GM23338 (cell line): ENCODE measurements at regions not wholly inside any gene's neighbourhood (a gene's known extent, or its start where the extent isn't known, plus 50 kb on each side); places are given as distances from the start of the nearest gene placed in this dataset.

Source experiments
- ATAC-seq: fragments of 200-7000 bp; cut with Tn5 transposase; 3 replicates; pipeline ENCODE4 v1.9.1; 2020
- DNase-seq: peaks from one replicate; pipeline ENCODE4 v3.0.0-alpha.2; 2015; ENCODE audit warnings: low spot score
- H2AFZ ChIP-seq: fragments of 200-600 bp; sonication (generic); 2 replicates; pipeline ENCODE4 v1.8.0; 2016; ENCODE audit warnings: antibody characterized with exemption, mild to moderate bottlenecking, moderate library complexity
- H3F3A ChIP-seq: fragments of 200-600 bp; sonication (generic); replicated peaks from 2 replicates; pipeline ENCODE4 v1.8.0; 2017; ENCODE audit warnings: antibody characterized with exemption, mixed run types, low read depth
- H3K27ac ChIP-seq: fragments of 200-600 bp; sonication (generic); 2 replicates; pipeline ENCODE4 v1.6.1; 2016; ENCODE audit warnings: low read depth
- H3K27me3 ChIP-seq: fragments of 200-600 bp; sonication (generic); 2 replicates; pipeline ENCODE4 v1.8.0; 2016; ENCODE audit warnings: mild to moderate bottlenecking, mixed run types, moderate library complexity; ENCODE audit not compliant: insufficient read depth
- H3K36me3 ChIP-seq: fragments of 200-600 bp; sonication (generic); 2 replicates; pipeline ENCODE4 v1.8.0; 2016; ENCODE audit warnings: mild to moderate bottlenecking; ENCODE audit not compliant: insufficient read depth
- H3K4me1 ChIP-seq: fragments of 200-600 bp; sonication (generic); 2 replicates; pipeline ENCODE4 v1.8.0; 2016; ENCODE audit warnings: mild to moderate bottlenecking, moderate library complexity; ENCODE audit not compliant: insufficient read depth
- H3K4me2 ChIP-seq: fragments of 200-600 bp; sonication (generic); 2 replicates; pipeline ENCODE4 v1.7.1; 2017; ENCODE audit warnings: mixed run types
- H3K4me3 ChIP-seq: fragments of 200-600 bp; sonication (generic); 2 replicates; pipeline ENCODE4 v1.6.1; 2016; ENCODE audit warnings: mixed run types
- H3K79me2 ChIP-seq: fragments of 200-600 bp; sonication (generic); replicated peaks from 2 replicates; pipeline ENCODE4 v1.8.0; 2017; ENCODE audit warnings: mild to moderate bottlenecking; ENCODE audit not compliant: insufficient read depth
- H3K9me2 ChIP-seq: fragments of 200-600 bp; sonication (generic); 2 replicates; pipeline ENCODE4 v1.8.0; 2017; ENCODE audit not compliant: insufficient read depth
- H4K20me1 ChIP-seq: fragments of 200-600 bp; sonication (generic); replicated peaks from 2 replicates; pipeline ENCODE4 v1.8.0; 2017; ENCODE audit warnings: mild to moderate bottlenecking; ENCODE audit not compliant: insufficient read depth
- H3K27ac Mint-ChIP-seq: 2 replicates; pipeline ENCODE4 v1.8.0; 2020; ENCODE audit warnings: inconsistent platforms, mild to moderate bottlenecking, moderate library complexity, mixed read lengths
- H3K27me3 Mint-ChIP-seq: 3 replicates; pipeline ENCODE4 v1.8.0; 2022; ENCODE audit warnings: low read depth, mild to moderate bottlenecking, moderate library complexity, mixed read lengths, inconsistent platforms; ENCODE audit not compliant: insufficient read depth, poor library complexity
- H3K36me3 Mint-ChIP-seq: 3 replicates; pipeline ENCODE4 v1.8.0; 2021; ENCODE audit warnings: low read depth, mild to moderate bottlenecking, inconsistent platforms, moderate library complexity, mixed read lengths
- H3K4me1 Mint-ChIP-seq: 3 replicates; pipeline ENCODE4 v1.8.0; 2020; ENCODE audit warnings: mild to moderate bottlenecking, inconsistent platforms, mixed read lengths
- H3K4me3 Mint-ChIP-seq: 3 replicates; pipeline ENCODE4 v1.8.0; 2021; ENCODE audit warnings: moderate library complexity, mild to moderate bottlenecking, inconsistent platforms, mixed read lengths
- H3K9me3 Mint-ChIP-seq: 3 replicates; pipeline ENCODE4 v1.8.0; 2020; ENCODE audit warnings: moderate library complexity, mild to moderate bottlenecking, inconsistent platforms, mixed read lengths
- CREB1 ChIP-seq: fragments of 250-450 bp; sonication (Bioruptor Pico); IDR thresholded peaks from 2 replicates; pipeline ENCODE4 v1.5.0; 2020; ENCODE audit warnings: low read depth, mild to moderate bottlenecking, moderate library complexity
- REST ChIP-seq: IDR thresholded peaks from one replicate; pipeline ENCODE4 v1.6.1; 2018; ENCODE audit warnings: antibody characterized with exemption; ENCODE audit not compliant: unreplicated experiment
- ZNF331 ChIP-seq: fragments of 250-450 bp; sonication (Bioruptor Pico); IDR thresholded peaks from 2 replicates; pipeline ENCODE4 v1.5.0; 2020; ENCODE audit warnings: low read depth, mild to moderate bottlenecking, moderate library complexity
- ZNF462 ChIP-seq: fragments of 250-450 bp; sonication (Bioruptor Pico); IDR thresholded peaks from 2 replicates; pipeline ENCODE4 v1.5.0; 2020; ENCODE audit warnings: mild to moderate bottlenecking, moderate library complexity

DNA sequence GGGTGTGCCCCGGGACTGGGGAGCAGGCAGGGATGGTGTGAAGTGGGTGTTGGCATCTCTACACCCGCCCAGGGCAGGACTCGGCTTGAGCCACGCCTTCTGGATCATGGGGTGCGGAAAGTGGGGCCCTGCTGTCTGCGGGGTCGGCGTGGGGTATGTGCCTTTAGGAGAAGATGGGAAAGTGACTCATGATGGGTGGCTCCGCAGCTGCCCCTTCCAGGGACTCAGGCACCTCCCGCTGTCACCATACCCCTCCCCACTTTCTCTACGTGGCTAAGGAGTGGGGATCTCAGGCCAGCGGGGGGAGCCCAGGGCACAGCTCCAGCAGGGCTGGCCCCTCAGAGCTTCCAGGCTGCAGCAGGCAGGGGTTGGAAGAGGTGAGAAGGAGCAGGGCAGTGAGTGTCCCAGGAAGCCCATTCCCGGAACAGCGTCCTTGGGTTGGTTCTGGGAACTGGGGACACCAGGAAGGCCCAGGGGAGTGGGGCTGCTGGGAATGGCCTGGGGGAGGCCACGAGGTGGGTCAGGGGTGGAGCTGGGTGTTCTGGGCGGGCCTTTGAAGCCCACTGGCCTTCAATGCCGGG is 102.9 kb upstream of the FGF3 start (continued):
- TF ChIP-seq ZNF462 (CRISPR knock-in tag) (no peak), ZNF331 (CRISPR knock-in tag) (no peak)

GRCh38 chr11:69922596-69923111 is 103.4 kb upstream of the FGF3 start:
- Histone ChIP-seq H3K4me2 (no peak overlapping the region), H3K79me2 (no peaks in the 10 kb centered on the region), H3K9me2 (no peaks in the 10 kb centered on the region), H3K27me3 (peaks cover 7% of the 10 kb centered on the region; the same call in 1 of the 2 replicates), H3K4me3 (no peak overlapping the region), H3K27ac (no peak overlapping the region), H4K20me1 (no peaks in the 10 kb centered on the region), H3F3A (no peaks in the 10 kb centered on the region), H3K4me1 (no peaks in the 10 kb centered on the region), H2AFZ (no peak overlapping the region), H3K36me3 (no peaks in the 10 kb centered on the region)
- DNase-seq (no peak), ATAC-seq (no peak)
- Mint-ChIP-seq H3K27ac (no peak overlapping the region), H3K4me3 (no peak overlapping the region), H3K9me3 (no peaks in the 10 kb centered on the region), H3K36me3 (no peaks in the 10 kb centered on the region), H3K4me1 (no peaks in the 10 kb centered on the region; the same call in 2 of the 3 replicates), H3K27me3 (peaks cover 8% of the 10 kb centered on the region)
- TF ChIP-seq REST (no peak), CREB1 (CRISPR knock-in tag) (no peak), ZNF462 (CRISPR knock-in tag) (no peak)
